ENCODE measurements at regions not wholly inside any gene's neighbourhood (a gene's known extent, or its start where the extent isn't known, plus 50 kb on each side); places are given as distances from the start of the nearest gene placed in this dataset.
A peak's percentile ranks its signal among the peaks of the same experiment; 100 is the strongest.

DNA sequence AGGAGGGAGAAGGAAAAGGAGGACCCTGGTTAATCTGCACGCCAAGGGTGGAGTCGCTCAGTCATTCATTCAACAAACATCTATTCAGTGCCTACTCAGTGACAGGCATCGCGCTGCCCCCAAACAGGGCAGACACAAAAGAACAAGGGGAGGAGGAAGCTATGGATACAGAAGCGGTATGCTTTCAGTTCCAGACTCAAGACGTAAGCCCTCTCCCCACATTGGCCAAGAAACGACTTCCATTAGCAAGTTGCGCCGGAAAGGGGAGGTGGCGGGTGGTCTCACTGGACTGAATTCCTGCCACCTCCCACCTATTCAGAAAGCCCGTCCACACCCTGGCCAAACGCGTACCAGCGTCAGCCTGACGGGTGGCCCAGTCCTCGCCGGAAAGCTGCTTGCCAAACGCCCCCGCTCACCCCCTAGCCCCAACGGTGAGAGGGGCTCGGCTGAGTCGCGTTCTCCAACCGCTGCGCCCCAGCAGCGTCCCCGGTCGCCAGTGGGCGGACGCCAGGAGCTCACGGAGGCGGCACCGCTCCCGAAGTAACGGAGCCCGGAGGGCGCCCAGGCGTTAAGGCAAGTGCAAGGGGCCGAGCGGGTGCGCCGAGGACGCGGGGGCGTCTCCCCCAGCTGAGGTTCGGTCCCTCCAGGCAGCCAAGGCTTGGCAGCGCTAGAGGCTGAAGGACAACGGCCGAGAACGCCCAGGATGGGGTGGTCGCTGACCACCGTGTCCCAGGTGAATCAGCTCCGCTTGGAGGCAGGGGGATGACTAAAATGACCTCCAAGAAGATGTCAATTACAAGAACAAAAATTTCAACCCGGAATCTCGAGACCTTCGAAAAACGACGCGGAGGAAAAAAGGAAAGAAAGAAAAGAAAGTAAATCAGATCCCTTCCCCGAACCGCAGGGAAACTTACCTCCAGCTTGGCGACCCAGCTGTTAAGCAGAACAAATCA, 470.7 kb downstream of the SOX9 start:
- DNase-seq: peak; percentile 33

DNA sequence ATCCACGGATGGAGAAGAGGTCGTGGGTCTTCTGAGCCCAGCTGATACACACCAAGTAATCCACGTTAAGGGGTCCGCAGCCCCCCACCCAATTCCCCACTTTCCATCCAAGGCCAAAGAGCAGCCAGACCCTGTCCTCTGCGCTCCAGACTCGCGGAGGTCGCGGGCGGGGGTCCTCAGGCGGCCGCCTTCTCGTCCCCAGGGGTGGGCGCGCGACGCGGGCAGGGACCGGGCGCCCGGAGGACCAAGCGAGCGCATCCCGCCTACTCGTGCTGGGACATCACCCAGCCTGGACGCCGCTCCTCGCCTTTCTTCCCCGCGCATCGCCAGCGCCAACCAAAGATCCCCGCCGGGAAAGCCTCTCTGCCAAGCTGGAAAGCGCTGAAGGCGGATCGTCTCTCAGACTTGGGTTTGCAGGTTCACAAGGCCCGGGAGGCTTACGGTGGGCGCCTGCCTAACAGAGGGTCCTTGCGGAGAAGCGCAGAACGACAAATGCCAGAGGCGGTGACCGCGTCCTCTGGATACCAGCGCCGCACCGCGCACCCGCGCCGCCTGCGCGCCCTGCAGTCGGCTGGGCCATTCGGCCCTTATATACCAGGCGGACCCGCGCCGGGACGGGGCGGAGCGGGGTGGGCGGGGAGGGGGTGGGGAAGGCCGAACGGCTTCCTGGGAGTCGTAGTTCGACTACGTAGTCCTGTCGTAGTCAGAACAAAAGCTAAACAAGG, 471.6 kb downstream of the SOX9 start:
- peak; percentile 80 for DNase-seq

DNA sequence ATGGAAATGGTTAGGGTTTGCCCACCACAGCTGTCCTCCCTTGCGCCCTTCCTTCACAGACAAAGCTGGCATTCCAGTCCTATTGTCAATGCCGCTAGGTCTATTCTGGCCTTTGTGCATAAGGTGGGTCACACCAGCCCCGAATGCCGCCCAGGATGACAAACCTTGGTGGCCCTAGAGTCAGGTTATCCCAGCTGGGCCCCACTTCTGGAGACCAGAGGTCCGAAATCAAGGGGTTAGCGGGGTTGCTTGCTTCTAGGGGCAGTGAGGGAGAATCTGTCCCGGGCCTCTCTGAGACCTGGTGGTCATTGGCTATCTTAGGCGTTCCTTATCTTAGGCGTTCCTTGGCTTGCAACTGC, 472.1 kb downstream of the SOX9 start:
- DNase-seq: no peak

DNA sequence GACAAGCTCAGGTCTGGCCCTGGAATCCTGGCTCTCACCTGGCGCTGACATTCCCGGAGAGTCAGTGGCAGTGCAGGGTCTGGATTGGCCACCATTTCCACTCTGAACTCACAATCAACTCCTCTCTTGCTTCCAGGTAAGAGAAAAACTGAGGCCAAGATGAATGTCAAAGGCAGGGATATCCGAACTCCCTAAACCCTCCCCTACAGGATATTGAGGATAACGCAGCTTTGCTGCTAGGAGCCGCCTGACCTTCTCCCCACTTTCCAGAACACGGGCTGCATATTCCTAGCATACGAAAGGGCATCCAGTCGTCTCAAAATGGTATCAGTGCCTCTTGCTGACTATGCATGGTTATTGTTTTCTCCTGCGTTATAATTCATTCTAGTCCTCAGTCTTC, 473.4 kb downstream of the SOX9 start:
- no peak for DNase-seq

All from NCI-H1092 treated with DMSO at 0.1 percent for 48 hours (cell line).